NT2/D1 (cell line): ENCODE measurements at regions not wholly inside any gene's neighbourhood (a gene's known extent, or its start where the extent isn't known, plus 50 kb on each side); places are given as distances from the start of the nearest gene placed in this dataset.

Source experiments
- YY1 ChIP-seq: IDR thresholded peaks from 2 replicates; pipeline ENCODE4 v1.6.1; 2011; ENCODE audit not compliant: insufficient read length, insufficient read depth
- ZNF274 ChIP-seq: IDR thresholded peaks from 2 replicates; pipeline ENCODE4 v1.6.1; 2011; ENCODE audit warnings: mild to moderate bottlenecking, low read depth, low read length

GRCh38 chr6:164087870-164088269 is 673.4 kb downstream of the QKI start:
- TF ChIP-seq ZNF274 = no peak
- TF ChIP-seq YY1 = no peak
